ENCODE measurements at regions not wholly inside any gene's neighbourhood (a gene's known extent, or its start where the extent isn't known, plus 50 kb on each side); places are given as distances from the start of the nearest gene placed in this dataset.

GRCh38 chr6:130775411-130776012 is 51.7 kb upstream of the SMLR1 start:
- no peak for TF ChIP-seq CTCF (conservative IDR thresholded peaks at IDR 0.05)
- no peak for TF ChIP-seq ZFX (IDR thresholded peaks at IDR 0.05)
- H3K27ac ChIP-seq, result no peak overlapping the region

GRCh38 chr6:130776287-130776925 is 50.8 kb upstream of the SMLR1 start:
- no peak for TF ChIP-seq ZFX (IDR thresholded peaks at IDR 0.05)
- H3K27ac ChIP-seq, result no peak overlapping the region

All from C4-2B (cell line).